Stimulated activated CD8-positive, alpha-beta memory T cell treated with anti-CD3 and anti-CD28 coated beads, Interleukin-15, amount 100 ng/mL, for 24 hours (primary cell): ENCODE measurements at regions not wholly inside any gene's neighbourhood (a gene's known extent, or its start where the extent isn't known, plus 50 kb on each side); places are given as distances from the start of the nearest gene placed in this dataset.

Experiments used
- DNase-seq: peaks from one replicate; pipeline ENCODE4 v3.0.0-alpha.2; 2020; ENCODE audit warnings: low read depth

DNA sequence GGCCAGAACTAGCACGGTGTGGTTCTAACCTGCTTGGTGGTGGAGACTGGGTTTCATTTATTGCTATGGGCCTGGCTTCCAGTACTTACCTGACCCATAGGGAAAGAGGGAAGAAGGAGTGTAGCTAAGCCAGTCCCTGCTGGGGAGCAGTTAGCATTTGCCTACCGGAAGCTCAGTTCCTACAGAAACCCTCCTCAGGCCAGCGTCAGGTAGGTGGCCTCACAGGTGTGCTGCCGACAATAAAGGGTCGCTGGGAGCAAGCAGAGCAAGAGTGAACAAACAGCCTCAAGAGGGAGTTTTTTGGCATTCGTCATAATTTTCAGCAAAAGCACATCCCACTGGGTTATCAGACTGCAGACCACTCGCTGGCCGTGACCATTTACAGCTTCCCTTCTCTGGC lies 740.6 kb upstream of the TENM3 start:
- no peak for DNase-seq

DNA sequence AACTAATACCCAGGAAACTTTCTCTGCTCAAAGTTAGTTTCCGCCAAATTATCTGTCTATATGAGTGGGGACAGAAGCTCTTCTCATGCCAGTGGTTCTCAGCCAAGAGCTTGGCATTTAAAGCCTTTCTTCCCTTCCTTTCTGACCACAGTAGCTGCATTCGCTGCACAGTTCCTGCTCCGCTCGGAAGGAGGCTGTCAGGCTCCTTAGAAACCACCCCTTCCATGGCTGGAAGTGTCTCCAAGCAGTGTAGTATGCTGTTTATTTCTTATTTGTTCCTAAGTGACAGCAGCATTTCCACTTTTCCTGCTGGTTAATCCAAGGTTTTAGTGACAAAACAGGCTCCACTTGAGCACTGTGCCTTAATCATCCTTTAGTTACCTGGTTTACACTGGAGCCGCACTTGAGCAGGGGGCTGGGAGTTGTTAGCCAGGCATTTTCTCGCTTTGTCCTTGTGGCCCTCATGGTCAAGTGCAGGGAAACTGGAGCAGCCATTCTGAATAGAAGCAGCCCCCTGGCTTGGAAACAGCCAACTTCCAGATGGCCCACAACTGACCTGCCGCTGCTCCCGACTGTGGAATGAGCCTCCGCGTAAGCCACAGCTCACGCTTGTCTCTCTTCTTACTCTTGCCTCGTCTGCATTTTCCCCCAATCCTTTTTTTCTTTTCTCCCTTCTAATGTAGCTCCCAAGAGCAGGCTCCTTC lies 739.4 kb upstream of the TENM3 start:
- DNase-seq = no peak

DNA sequence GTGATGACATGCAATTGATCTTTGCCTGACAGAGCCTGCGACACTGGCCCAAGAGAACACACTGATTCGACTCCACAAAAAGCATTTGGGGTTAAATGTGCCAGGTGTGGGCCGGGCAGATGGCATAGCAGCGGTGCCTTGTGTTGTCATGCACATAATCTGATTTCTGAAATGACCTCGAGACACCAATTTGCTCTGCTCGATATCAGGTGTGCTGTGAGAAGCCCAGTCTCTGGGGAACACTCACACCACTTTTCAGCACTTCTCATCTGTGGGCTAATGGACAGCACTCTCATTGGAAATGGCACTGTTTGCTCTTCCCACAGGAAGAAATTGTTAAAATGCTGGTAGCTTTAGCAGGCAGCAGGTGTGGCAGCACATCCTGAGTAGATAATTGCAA lies 738.3 kb upstream of the TENM3 start:
- DNase-seq = no peak

DNA sequence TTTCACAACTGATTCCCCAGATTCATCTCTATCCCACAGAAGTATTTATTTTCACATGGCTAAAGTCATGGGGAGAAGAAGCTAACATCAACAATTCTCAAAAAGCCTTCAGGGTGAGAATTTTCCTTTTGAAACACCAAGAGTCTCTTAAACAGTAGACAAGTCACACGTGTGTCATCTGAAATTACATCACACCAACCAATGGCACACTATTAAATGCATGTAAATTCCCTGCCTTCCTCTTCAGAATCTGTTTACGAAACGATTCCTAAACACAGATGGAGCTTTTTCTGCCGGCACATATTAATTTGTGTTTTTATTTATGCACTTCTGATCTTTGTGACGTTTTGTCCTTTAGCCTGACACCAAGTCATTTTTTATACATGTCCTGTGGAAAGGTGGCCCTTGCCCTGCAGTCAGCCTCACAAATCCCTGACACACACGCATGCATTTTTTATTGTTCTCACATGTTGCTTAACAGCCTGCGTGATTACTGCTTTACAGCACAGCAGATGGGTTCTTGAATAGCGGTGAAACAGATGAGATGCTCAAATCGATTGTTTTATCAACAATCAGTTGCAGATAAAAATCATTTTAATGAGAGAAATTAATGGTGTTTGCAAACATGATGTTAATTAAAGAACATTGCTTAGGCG lies 735.9 kb upstream of the TENM3 start:
- DNase-seq = no peak

DNA sequence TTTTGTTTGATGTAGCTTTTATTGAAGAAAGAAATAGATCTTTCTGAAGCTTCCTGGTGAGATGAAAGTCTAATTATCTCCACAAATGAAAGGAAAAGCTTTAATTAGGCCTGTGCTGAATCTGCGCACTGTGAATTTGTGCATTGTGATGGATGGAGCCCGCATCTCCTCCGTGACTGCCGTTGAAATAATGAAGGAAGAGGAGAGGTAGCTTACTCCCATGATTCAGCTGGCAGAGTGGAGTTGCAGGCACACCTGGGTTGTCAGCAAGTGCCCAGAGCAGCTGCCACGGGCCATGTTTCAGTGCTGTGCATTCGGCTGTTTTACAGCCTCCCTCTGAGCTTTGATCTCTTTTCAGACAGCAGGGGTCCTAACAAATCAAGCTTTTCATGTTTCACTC lies 735.3 kb upstream of the TENM3 start:
- DNase-seq = no peak

DNA sequence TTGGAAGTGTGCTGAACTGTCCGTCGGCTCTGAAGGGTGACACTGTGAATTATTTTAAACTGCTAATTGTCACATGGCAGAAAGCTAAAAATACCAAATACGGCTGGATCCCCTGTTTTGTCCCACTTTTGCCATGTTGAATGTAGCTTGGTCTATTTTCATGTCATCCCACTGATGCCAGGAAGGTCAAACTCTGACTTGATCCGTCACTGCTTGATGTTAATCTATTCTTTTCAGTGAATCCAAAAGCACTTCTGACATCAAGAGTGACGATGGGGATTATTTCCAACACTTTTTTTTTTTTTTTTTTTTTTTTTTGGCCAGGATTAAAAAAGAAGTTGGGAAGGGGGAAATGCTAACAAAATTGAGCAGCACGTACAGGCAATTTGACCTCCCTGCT lies 734.6 kb upstream of the TENM3 start:
- DNase-seq = no peak

DNA sequence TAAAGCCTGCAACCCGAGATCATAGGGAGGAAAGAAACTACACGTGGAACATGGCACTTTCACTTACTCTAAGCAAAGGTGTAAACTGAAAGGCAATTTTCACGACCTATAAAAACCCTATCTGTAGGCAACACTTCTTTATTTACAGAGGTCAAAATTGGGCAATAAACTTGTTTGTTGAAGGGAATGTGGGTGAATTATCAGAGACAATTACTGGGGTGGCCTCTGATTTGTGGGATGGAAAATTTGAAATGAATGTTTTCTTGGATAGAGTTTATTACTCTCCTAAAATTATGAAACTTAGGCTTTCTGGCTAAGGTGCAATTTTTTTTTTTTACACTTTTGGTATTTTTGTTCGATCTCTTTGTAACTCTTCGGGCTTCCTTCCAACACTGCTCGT lies 734.1 kb upstream of the TENM3 start:
- no peak for DNase-seq

DNA sequence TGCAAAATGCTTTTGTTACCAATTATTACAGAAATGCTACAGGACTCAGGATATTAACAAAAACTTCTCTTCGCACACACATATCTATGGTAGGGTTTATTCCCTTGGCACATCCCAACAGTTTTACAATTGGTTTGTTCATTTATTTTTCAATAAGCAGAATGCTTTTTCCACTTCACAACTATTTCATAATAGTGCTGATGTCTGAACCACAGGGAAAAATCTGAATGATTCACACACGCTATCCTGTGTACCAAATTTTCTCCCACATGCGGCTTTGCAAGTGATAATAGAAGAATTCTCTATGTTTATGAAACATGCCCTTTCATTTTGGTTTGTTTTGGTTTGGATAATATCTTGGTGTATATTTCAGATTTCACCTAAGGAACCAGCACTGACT lies 725.7 kb upstream of the TENM3 start:
- no peak for DNase-seq

DNA sequence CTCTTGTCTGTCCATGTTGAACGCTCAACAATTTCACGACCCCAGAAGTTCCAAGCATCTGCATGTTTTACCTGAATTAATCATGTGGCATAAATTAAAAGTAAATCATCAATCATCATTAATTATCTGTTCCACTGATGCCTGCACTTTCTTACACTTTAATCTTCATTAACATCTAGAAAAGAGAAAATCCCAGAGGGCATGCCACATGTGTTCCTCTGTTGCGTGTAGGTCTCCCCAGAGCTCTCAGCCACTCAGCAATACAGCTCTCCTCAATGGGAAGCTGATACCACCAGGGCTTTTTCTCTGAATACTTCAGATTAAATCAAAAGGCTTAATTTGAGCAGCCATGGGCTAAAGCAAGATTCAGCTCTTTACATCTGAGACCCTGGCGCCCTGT lies 722.4 kb upstream of the TENM3 start:
- no peak for DNase-seq

DNA sequence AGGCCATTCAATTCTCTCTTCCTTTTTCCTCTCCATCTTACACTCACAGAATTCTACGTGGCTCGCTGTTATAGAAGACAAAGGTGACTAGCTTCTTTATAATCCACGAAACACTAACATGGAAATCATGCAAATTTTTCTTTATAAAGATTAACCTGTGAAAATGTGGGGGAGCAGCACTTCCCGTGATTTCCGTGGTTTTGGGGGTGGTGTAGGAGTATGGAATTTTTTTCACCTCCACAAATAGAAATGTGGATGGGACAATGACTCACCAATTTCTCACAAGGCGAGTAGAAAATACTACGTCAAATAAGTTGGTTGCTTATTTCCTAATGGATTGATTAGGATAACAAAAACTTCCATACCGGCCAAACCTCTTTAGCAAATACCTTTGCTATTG lies 719.2 kb upstream of the TENM3 start:
- DNase-seq = no peak

DNA sequence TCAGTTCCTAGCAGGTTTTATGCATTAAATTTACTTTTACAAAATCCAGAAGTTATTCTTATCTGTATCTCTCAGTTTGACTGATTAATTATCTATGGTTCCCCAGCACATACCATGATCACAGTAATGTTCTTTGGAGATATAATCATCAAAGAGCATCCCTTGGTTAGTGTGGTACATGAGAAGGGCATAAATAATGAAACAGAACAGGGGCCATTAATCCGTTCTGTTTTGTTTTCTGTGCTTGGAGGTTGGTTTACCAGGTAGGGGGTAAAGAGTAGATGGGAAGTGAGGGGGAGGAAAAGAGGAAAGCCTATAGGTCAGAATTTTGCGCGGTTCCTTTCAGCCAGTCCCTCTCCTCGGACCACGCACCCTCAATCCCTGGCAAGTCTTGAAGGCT lies 718.7 kb upstream of the TENM3 start:
- DNase-seq = no peak

DNA sequence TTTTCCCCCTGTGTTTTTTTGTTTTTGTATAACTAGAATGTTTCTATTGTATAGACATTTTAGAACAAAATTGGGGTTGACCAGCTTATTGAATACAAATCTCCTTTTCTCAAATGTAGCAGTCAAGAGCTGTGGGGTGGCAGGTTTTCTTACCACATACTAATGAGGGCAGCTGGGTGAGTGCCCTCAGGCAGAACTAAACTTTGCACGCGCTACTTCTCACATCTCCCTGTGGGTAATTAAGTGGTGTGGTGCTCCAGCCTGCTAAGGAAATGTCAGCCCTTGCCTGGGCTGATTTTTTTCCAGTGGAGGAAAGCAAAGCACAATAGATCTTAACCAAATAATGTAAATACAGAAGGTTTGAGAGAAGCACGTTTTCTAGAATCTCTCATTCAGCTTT lies 717.6 kb upstream of the TENM3 start:
- no peak for DNase-seq

DNA sequence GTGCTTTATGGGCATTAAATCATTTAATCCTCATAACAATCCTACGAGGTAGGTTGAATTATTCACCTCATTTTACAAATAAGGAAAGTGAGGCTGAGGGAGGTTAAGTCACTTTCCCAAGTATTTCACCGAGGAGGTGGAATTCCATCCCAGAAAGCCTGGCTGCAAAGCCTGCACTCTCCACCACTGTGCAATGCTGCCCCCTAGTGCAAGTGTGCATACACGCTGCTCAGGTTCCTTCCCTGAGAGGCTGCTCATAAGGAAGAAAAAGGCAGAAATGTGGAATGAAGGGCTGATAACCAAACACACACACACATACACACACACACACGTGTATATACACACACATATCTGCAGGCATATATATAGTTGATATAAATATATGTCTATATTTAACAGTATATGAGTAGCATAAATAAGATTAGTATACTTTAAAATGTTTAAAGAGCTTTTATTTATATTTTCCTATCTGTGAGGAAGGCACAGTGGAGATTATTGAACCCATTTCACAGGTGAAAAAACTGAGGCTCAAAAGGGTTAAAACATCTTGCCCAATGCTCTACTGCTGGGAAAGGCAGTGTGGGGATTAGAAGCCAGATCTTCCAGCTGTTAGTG lies 714.5 kb upstream of the TENM3 start:
- DNase-seq = no peak

DNA sequence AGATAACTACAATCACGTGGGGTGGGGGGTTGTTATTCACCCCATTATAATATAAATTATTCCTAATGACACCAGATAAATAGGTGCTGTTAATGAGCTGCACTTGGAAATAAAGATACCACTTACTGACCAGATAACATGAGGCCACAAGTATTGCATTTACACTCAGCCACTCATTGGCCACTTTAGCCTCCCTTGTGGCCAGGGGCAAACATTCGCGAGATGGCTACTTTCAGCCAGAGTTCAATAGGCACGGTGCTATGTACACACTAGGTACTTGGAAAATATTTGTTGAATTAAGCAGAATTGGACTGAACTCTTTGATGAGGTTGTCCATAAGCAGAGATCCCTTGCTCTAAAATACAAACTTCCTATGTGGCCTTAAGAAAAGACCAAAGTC lies 713.7 kb upstream of the TENM3 start:
- no peak for DNase-seq

DNA sequence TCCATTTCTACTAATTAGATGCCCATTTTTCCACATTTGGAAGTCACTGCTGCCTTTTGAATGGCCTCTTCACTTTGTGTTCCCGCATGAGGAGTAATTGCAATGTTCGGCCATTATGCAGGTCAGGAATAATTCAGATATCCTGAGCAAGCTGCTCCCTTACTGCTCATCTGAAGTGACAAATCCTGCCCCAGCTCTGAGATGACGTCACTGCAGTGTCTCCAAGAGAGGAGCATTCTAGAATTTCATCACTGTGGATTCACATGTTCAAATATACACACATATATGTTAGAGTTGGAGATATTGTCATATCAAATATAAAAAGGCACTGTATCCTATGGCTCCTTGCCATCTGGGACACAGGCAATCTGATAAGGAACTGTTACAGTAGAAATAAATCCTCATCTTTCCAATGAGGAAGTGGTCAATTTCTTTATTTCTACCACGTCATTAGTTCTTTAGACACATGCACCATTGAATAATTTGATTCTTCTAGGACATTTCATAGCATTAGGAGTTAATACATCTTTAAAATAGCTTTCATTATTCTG lies 706.9 kb upstream of the TENM3 start:
- no peak for DNase-seq

DNA sequence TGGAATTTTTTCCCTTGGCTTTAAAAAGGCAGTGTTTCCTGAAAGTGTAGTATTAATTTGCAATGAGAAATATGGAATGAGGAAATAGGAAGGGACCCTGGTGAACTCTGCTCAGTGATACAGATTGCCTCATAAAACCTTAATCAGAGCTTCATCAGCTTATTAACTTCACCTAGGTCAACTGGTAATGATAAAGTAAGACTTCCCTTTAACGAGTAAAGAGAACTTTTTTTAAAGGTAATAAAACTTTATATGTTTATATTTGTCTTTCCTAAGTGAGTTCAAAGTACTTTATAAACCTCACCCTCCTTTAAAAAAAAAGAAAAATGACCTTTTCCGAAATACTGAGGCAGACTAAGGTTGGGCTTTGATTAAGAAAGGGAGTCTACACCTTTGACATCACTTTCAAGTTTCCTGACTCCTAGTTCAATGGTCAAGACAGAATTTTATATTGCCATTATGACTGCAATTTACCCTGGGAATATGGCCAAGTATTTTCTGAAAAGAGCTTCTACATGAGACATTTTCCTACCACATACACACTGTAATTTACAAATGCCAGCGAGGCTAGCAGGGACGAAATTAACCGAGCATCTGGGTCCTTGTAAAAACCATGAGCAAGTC lies 706.3 kb upstream of the TENM3 start:
- DNase-seq = no peak

DNA sequence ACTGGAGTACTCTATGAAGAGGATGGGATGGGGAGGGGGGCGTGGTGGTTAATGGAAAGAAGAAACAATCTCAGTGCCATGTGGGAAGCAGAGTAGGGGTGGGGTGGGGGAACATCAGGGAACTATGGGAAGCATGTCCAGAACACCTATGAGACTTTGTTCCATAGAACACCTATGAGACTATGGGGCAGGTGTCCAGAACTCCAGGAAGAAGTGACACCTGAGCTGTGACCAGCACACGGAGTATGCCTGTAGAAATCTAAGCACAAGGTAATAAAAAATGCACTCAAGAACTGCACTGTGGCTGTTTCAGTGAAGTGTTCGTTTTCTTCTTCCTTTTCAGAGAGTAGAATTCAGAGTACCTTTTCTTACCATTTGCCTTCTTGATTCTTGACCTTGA lies 704.8 kb upstream of the TENM3 start:
- DNase-seq = no peak

DNA sequence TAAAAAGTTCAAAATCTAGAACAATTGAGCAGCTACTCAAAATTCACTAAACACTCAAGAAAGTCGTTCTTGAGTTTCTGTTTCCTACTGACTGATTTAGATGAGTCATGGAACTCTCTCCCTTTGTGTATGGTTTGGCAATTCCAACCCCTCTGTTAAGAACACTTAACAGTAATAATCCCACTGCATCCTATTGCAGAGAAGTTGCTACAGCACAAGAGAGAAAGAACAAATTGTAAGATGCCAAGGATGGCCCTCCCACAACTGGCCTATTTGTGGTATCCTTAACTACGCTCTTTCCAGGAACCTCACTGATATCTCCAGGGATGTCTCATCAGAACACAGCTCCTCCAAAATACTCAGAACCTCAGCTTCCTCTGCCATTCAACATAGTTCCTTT lies 701.8 kb upstream of the TENM3 start:
- DNase-seq = no peak

DNA sequence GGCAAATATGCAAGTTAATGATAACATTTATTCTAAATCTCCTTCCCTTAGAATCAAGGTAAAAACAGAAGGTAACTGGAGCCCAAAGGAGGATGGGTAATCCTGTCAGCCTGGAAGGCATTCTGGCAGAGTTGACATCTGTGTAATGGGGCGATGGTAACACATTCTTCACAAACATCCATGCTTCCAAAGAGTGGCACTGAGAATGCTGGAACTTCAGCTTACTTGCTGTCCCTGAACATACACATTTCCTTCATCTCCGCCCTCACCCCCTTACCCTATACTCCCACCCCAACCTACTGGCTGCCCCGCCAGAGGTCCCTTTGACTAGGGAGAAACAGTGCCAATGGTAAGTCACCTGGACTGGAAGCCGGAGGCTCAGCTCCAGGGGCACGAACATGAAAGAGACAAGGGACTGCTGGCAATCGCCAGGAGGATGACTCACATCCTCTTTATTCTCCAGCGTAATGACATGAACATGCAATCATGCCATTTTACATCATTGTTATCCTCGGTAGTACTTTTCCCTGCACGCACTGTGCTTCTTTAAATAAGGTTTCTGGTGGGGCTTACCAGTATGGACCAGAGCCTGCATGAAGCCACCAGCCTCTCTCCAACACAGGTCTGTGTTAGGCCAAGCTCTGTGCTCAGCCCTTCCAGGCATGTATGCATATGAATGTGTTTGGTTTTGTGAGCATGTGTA lies 694.2 kb upstream of the TENM3 start:
- DNase-seq = no peak

DNA sequence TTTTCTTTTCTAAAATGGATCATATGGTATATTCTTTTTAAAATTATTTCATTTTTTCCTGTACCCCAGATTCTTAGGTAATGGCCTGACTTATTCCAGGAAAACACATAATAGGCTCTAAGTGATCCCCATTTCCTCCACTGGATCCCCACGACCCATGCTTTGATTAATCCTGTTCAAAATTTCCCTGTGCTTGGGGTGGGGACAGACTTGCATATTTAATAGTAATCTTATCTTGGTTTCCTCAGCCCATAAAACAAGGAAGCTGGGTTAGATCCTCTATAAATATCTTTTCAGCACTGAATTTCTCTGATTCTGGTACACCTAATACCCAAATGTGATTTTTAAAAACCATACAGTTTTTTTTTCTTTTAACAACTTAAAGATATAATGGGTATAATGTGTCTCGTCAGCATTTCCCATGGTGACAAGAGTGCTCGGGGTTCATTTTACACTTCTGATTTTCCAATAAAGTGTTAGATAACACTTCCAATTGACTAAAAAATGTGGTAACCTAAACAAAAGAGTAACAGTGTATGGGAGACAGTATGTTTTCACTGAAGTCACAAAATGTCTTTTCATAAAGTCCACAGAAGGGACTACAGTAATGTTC lies 693.5 kb upstream of the TENM3 start:
- no peak for DNase-seq

DNA sequence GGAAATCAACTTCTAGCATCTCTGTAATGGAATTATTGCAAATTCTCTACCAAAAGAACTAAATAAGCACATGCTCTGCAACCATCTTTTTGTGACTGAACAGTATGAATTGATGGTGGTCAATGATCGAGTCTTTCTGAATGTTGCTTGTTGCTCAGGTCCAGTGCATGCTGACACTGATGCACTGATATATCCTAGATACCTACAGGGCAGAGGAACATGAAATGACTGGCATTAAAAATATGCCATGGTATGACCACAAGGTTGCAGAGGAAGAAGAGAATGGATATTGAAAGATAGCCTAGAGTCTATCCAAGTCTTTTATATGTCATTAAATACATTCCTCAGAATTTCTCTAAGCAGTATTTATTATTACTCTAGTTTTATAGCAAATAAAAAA lies 692.8 kb upstream of the TENM3 start:
- no peak for DNase-seq

DNA sequence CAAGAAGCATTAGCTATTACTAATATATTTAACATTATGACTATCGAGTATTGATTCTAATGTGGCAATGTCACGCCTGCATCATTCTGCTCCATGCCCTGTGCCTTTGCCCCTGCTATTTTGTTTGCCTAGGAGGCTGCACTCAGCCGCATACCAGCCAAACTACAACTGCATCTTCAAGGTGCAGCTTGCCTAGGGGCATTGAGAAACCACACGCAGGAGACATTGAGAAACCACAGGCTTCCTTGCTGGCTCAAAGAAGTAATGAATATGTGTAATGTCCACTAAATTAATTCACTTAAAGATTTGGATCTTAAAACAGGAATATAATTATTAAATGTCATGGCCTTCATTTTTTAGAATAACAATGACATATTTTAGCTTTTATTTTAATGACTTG lies 683.6 kb upstream of the TENM3 start:
- no peak for DNase-seq
